Activated T-cell treated with anti-CD3 and anti-CD28 coated beads, Interleukin-2, amount 50 U/mL, for 48 hours (primary cell): ENCODE measurements at regions not wholly inside any gene's neighbourhood (a gene's known extent, or its start where the extent isn't known, plus 50 kb on each side); places are given as distances from the start of the nearest gene placed in this dataset.

ENCODE experiments used
- DNase-seq, 2 experiments: peaks; one replicate each; pipeline ENCODE4 v3.0.0-alpha.2; 2020

DNA sequence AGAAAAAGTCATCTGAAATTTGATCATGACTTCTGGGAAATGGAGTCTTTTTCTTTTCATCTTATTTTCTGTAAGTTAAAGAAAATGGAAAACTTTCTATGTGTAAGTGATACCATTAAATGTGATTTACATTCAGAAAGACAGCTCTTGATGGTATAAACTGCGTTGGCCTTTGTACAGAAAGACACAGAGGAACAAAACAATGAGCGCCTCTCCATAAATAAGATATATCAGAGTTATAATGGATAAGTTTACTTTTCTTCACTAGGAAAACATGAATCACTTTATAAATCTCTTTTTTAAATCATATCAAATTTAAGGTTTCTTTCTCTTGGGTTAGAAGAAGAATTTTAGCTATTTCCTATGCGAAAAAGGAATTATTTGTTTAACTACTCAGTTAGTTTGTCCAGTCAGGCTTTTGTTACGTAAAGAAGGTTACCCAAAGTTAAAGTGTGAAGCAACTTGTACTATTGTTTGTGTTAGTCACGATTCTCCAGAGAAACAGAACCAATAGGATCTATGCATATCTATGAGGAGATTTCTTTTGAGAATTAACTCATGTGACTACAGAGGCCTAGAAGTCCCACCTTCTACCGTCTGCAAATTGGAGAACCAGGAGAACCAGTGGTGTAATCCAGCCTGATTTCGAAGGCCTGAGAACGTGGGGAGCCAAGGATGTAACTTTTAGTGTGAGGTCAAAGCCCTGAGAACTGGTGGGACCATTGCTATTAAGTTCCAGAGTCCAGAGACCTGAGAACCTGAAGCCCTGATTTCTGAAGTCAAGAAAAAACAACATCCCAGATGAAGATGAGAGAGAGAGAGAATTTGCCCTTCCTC, 295.4 kb upstream of the KCNJ16 start:
- no peak for DNase-seq

DNA sequence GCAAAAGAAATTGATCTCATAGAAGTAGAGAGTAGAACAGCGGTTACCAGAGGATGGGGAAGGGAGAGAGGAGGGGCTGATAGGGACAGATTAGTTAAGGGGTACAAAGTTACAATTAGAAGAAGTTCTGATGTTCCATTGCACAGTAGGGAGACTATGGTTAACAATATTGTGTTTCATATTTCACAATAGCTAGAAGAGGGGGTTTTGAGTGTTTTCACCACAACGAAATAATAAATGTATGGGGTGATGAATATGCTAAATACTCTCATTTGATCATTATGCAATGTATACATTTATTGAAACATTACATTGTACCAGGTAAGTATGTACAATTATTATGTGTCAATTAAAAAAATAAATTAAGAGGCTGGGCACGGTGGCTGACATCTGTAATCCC, 291.2 kb upstream of the KCNJ16 start:
- DNase-seq: no peak

DNA sequence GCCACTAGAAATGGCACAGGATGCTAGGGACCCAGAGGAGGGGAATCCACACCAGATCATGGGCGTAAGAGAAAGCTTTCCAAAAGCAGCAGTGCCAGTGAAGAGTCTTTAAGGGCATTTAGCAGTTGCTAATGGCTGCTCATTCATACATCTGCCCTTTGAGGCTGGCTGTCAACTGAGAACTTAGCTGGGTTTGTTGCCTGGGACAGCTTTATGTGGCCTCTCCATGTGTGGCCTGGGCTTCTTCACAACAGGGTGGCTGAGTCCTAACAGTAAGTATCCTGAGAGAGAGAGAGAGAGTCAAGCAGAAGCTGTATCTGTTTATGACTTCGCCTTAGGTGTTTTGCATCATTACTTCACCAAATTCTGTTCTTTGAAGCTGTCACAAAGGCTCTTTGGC, 286.1 kb upstream of the KCNJ16 start:
- DNase-seq: no peak

DNA sequence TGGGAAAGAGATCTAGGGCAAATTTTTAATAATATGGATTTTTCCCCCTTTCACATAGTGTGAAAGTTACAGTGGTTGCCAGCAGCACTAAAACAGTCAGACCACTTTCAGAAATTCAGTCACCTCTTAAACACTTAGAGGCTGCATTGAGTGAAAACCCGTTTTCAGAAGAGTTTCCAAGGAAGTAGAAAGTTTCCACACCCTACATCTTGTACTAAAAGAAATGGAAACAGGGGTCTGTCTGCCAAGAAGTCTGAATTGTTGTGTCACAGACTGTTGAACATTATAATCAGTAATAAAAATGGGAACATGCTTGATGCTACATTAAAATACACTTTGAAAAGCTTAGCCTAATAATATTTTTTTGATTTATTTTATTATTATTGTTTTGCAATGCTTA, 278.9 kb upstream of the KCNJ16 start:
- no peak for DNase-seq

DNA sequence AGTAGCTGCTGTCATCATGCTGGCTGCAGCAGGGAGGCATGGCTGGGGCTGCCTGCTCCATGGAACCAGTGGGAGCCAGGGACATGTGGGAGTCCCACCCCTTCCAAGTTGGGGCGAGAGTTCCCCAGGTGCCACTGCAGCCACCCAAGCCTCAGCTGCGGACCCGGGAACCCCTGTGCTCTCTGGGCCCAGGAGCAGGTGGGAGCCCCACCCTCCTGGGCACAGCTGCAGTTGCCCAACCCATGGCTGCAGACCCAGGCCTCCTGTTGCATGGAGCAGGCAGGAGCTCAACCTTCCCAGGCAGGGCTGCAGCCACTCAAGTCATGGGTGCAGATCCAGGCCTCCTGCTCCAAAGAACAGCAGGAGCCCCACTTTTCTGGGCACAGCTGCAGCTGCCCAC, 274.2 kb upstream of the KCNJ16 start:
- DNase-seq: no peak

DNA sequence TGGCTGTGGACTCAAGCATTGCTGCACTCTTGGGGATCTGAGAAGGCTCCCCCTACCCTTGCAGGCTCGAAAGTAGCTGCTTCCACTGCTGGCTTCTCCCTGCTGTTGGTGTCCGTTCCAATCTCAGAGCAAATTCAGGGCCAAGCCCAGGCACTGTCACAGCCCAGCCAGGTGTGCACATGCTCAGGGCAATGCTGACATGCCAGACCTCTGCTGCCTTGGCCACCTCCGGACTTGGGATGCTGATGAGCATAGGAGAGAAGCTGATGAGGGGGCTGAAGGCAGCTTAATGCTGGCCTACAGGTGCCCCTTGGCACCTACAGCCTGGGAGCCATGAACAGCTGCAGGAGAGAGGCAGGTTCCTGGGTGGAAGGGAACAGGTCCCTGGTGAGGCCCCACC, 273.7 kb upstream of the KCNJ16 start:
- DNase-seq: no peak

DNA sequence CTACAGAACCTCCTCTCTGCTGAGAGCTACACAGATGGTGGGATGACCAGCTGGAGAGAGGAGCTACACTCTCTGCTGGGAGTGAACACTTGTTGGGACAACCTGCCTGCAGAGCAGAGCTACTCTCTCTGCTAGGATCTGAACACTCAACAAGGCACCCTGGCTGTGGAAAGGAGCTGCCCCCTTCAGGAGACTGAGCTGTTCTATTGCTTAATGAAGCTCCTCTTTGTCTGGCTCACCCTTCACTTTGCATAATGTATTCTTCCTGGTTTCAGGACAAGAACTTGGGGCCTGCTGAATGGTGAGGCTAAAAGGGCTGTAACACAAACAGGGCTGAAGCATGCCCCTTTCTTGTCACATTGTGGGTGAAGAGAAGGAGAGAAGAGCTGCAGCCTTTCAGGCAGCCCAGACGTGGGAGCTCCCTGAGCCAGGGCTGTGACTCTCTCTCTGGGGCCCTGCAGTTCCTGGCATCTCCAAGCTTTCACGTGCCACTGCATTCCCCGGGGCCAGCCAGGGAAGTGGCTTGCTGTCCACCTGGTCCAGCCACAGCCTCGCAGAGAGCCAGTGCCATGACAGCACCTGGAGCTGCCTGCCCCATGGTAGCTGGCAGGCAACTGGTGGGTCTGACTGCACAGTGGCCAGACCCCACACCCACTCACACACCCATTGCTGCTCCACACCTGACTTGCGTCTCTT, 272.8 kb upstream of the KCNJ16 start:
- no peak for DNase-seq

- no peak for DNase-seq
These were observed 265.7 kb upstream of the KCNJ16 start for GRCh38 chr17:69809331-69809730.

DNA sequence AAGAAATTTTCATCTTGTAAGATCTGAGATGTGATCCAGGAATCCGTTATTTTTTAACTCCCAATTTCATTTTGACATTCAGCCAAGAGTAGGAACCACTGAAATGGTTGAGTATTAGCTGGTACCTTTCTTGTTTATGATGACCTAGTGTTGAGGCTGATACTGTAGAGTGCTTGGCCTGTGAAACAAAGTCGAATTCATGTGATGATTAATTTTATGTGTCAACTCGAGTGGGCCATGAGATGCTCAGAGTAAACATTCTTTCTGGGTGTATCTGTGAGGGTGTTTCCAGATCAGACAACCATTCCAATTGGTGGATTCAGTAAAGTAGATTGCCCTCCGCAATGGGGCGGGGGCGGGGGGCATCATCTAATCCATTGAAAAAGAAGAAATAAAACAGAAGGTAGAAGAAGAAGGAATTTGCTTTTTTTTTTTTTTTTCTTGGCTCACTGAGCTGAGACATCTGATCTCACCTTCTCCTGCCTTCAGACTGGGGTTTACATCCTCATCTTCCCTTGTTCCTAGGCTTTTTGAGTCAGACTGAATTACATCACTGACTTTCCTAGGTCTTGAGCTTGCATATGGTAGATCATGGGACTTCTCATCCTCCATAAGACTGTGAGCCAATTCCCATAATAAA, 264.6 kb upstream of the KCNJ16 start:
- DNase-seq: no peak

DNA sequence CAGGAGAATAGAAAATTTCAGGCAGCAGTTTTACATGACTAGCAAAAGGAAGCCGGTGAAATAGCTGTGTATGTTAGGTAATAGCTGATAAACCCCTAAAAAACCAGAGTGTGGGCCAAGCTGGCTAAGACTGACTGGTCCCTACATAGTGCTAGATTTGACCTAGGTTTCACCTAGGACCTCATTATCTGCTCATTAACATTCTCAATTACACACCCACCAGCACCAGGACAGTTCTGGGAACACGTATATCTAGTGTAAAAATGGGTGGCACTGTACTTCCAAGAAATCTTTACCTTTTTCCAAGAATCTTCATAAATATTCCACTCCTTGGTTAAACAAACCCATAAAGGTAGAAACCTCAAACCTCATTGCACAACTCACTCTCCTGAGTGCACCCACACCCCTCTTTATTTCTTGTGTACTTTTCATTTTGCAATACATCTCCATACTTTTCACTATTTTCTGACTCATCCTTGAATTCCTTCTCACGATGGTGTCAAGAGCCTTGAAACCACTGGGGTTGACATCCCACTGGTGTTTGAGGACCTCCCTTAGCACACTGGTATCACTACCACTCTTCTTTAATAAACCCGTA, 262.7 kb upstream of the KCNJ16 start:
- DNase-seq: no peak

GRCh38 chr17:69814031-69814430, 261.0 kb upstream of the KCNJ16 start:
- DNase-seq: no peak

DNA sequence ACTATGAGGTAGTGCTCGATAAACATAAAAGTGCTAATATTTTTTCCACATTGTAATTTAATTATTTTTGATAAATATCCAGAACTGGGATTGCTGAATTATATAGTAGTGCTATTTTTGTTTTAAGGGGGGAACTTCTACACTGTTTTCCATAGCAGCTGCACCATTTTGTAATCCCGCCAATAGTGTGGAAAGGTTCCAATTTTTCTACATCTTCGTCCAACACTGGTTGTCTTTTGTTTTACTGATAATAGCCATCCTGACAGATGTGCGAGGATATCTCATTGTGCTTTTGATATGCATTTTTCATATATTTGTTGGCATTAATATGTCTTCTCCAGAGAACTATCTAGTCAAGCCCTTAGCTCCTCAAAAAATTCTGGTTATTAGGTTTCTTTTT, 259.6 kb upstream of the KCNJ16 start:
- DNase-seq: no peak

DNA sequence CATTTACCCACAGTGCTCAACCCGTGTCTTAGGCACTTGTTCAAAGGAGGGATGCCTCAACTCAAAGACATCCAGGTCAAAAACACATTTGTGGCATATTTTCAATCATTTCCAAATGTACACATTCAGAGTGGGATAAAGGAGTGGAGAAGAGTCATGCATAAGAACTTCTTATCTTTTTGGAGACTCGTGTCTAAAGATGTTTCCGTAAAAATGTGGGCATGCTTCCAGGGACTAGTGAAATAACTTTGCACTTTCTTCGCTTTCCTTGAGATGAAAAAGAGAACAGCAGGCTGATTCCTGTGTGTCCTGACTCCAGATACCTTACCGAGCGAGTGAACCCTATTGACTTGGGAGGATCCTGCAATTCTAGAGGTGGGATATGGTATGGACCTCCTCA, 256.6 kb upstream of the KCNJ16 start:
- DNase-seq: no peak

DNA sequence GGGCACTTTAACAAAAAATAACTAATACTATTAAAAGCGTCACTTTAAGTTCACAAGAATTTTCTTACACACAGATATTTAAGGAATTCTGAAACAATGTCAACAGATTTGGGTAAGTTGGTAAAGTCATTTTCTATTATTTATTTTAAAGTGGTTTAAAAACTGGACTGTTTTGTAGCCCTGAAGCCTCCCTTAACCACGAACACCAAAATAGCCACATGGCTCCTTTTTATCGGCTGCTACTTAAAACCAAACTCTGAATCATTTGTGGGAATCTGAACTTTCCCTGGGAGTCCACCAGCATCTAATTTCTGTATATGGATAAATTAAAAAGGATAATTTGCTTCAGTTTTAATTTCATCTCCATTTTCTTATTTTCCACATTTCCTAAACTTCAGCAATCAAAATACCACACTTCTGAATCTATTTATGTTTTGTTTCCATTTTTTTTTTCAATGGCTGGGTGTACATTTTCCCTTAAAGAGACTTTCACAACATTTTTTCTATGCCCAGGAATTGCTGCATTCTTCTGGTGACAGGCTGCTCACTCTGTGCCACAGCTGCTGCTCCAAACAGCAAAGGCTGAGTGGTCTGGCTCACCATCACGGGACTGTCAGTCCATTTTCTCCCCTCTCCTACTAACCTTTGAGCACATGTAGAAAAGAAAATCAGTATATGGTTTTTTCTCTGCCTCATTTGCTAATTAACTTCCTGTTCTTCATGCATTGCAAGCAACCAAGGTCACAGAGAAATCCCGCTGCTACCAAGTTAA, 255.5 kb upstream of the KCNJ16 start:
- DNase-seq: no peak

DNA sequence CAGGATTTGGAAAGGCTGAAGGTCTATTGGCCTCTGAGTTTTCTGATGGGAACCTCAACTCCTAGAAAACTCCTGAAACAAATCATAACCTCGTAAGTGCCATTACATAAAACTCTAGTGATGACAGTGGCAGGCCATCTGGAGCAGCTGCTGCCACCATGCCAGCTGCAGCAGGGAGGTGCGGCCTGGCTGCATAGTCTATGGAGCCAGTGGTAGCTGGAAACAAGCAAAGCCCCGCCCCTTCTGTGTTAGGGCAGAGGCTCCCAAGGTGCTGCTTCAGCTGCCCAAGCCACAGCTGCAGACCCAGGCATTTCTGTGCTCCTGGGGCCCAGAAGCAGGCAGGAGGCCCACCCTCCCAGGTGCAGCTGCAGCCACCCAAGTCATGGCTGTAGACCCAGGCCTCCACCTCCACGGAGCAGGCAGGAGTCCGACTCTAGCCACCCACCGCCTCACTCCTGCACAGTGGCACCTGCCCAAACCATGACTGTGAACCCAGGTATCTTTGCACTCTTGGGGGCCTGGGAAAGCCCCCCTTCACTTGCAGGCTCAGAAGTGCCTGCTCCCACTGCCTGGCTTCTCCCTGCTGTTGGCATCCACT, 254.1 kb upstream of the KCNJ16 start:
- DNase-seq: no peak

DNA sequence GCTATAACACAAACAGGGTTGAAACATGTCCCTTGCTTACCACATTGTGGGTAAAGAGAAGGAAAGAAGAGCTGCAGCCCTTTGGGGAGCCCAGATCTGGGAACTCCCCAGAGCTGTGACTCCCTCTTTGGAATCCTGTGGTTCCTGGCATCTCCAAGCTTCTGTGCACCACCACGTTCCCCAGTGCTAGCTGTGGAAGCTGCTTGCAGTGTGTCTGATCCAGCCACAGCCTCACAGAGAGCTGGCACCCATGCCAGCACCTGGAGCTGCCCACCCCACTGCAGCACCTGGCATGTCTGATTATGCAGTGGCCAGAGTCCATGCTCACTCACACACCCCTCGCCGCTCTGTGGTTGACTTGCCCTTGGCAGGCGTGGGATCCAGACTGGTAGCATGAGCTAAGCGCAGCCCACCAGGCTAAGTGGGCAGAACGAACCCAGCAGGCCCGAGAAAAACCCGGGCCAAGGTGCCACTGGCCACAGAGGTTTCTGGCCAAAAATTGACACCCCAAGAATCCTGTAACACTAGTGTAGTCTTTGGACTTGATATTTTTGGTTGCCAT, 252.6 kb upstream of the KCNJ16 start:
- DNase-seq: no peak

DNA sequence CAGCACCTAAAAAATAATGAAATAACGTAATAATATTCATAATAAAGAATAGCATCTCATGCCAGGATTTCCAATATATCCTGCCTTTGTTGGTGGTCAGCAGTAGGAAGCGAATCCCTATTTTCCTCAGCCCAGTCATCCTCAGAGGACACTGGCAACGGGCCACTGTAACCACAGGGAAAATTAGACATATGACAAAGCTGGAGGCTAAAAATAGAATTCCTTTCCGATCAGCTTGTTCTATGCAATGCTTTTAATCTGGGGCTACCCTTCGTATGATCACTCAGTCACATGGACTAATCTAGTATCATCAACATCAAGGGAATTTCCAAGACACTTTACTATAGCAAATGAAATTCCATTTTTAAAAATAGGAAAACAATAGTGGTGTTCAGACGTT, 246.9 kb upstream of the KCNJ16 start:
- no peak for DNase-seq

DNA sequence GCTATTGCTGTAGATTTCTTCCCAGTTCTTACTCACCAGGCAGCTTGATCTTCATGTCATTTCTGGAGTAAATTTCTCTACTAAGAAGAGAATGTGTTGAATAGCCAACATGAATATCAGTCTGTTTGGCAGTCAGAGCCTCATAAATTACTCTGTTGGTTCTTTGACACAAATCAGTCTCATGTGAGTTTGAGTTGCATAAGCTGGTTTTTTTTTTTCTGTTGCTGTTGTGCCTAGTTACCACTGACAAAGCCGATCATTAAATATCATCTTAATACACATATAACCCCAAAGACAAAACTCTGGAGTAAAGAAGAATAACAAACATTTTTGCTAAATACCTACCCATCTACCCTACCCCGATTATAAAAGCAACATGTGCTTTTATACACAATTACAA, 240.5 kb upstream of the KCNJ16 start:
- no peak for DNase-seq

DNA sequence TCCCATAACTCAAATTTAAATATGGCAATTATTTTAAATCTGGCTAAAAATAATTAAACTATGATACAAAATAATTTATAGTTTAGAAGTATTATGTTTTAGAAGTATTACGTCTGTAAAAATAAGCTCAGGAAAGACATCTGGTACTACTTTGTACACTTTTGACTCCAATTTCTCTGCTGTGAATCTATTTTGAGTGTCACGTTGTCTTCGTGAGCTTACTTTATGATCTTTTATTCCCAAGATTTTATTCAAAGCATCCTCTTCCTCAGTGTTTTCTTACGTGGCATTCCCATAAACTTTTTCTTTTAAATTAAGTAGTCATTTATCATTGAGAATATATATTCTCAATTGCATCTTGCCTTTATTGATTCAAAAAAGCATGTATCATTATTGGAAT, 223.3 kb upstream of the KCNJ16 start:
- no peak for DNase-seq

DNA sequence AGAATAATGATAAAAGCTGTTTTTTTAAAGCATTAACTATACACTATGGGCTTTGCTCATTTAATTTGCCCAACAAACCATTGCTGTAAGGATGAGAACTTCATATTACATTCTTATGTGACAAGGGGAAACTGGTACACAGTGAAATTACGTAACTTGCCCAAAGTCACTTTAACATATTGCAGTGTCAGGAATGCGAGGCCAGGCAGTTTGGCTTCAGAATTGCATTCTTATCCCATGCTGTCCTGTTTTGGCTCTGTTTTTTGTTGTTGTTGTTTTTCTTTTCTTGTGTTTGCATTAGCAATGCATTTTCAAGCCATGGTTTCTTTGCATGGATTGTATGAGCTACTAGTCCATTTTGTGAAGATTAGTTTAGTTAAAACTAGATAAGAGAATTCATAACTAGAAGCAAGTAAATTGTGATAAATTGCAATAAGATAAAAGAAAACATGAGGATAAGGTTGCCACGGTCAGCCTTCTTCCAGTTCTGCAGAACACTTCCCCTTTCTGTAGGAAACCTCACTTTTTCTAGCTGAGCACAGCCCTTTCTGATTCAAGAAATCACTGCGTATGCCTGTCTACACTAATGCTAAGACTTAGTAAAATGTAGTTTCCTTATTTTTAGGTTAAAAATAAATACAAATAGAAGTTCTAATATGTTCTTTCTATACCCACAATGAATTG, 221.3 kb upstream of the KCNJ16 start:
- no peak for DNase-seq

DNA sequence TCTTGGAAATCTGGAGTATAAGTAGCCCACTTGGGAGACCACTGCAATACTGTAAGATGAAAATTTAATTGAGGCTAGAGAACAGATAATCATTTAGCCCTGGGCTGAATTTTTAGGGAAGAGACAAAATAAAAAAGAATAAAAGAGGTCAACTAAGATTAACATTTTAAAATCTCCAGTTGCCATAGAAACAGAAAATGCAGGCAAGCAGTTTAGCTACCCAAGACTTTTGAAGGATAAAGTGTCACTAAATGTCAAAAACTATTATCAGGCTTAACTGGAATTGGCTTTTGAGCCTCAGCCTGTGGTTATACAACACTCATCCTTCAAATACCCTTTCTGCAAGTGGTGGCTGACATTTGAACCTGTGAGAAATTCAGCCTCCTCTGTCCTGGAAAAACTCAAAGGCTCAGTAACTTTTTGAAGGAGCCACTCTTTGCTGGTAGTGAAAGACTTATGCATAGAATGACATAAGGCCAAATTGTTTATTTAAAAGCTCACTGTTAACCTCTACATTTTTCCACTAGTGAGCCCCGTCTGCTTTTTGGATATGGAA, 220.7 kb upstream of the KCNJ16 start:
- DNase-seq: no peak
